Small intestine (tissue), 7 donors: ENCODE measurements at regions not wholly inside any gene's neighbourhood (a gene's known extent, or its start where the extent isn't known, plus 50 kb on each side); places are given as distances from the start of the nearest gene placed in this dataset.

Source experiments
- DNase-seq, 2 donors: peaks; one replicate each; pipeline versions ENCODE4 v3.0.0 to v3.0.0-alpha.2; 2013
- FAIRE-seq: peaks from 2 replicates; lab custom pipeline; 2012; peaks lifted over from hg19 to GRCh38; lab: Jason Lieb, UNC
- H3K27ac ChIP-seq, 3 donors: one replicate each; pipeline ENCODE4 v1.5.1; 2013; ENCODE audit warnings: low read length in 2 of 3, mild to moderate bottlenecking in 2 of 3, control low read depth in 1 of 3, inconsistent platforms in 1 of 3, low read depth in 1 of 3, moderate library complexity in 1 of 3
- H3K27me3 ChIP-seq, 3 donors: one replicate each; pipeline ENCODE4 v1.6.1; 2013; ENCODE audit warnings: low read length in 3 of 3, inconsistent platforms in 1 of 3; ENCODE audit not compliant: control insufficient read depth in 3 of 3, insufficient read depth in 3 of 3
- H3K36me3 ChIP-seq, 3 donors: one replicate each; pipeline ENCODE4 v1.6.1; 2013; ENCODE audit warnings: low read length in 3 of 3, inconsistent platforms in 1 of 3, low read depth in 1 of 3, mild to moderate bottlenecking in 1 of 3, moderate library complexity in 1 of 3; ENCODE audit not compliant: control insufficient read depth in 3 of 3, insufficient read depth in 2 of 3
- H3K4me1 ChIP-seq, 3 donors: one replicate each; pipeline ENCODE4 v1.6.1; 2013; ENCODE audit warnings: low read length in 2 of 3, inconsistent platforms in 1 of 3, low read depth in 1 of 3, mild to moderate bottlenecking in 1 of 3, moderate library complexity in 1 of 3; ENCODE audit not compliant: control insufficient read depth in 3 of 3, insufficient read depth in 2 of 3
- H3K4me3 ChIP-seq, 3 donors: one replicate each; pipeline ENCODE4 v1.5.1; 2013; ENCODE audit warnings: low read length in 3 of 3, control low read depth in 1 of 3, inconsistent platforms in 1 of 3, low read depth in 1 of 3, mild to moderate bottlenecking in 1 of 3, moderate library complexity in 1 of 3
- H3K9me3 ChIP-seq, 2 donors: one replicate each; pipeline ENCODE4 v1.6.1; 2013; ENCODE audit warnings: low read depth in 1 of 2, low read length in 1 of 2; ENCODE audit not compliant: control insufficient read depth in 2 of 2, insufficient read depth in 1 of 2
- WGBS, 3 donors: extraction: QIAGEN DNeasy Blood & Tissue Kit; methylation state at CpG; one replicate each; pipeline ENCODE4 v1.1.7; 2013; 5-methylcytosine and 5-hydroxymethylcytosine counted together
- donor health status: healthy with polysubstance abuse.
- donor health status: control.
- donor health status: control.
- donor health status: Bipolar disorder and iron deficiency.
- donor health status: healthy.

GRCh38 chr10:29828440-29828894 lies 193.7 kb upstream of the SVIL start:
- DNase-seq (no peak), FAIRE-seq (no peak)
- no peaks in the 10 kb centered on the region for H3K36me3 ChIP-seq
- no peaks in the 10 kb centered on the region for H3K27me3 ChIP-seq
- H3K9me3 ChIP-seq: peaks cover 0 to 18% of the 10 kb centered on the region in 2 donors
- no peak overlapping the region for H3K4me3 ChIP-seq
- 83 to 87% (median 84%) methylated on average over 4 of the region's 4 CpGs for WGBS, 3 donors
- H3K27ac ChIP-seq: no peak overlapping the region
- H3K4me1 ChIP-seq: no peaks in the 10 kb centered on the region

GRCh38 chr10:29827512-29827911 lies 192.7 kb upstream of the SVIL start:
- no peak overlapping the region for H3K4me3 ChIP-seq
- FAIRE-seq (no peak), DNase-seq (no peak)
- no peak overlapping the region for H3K27ac ChIP-seq
- H3K4me1 ChIP-seq: no peaks in the 10 kb centered on the region
- no peaks in the 10 kb centered on the region for H3K36me3 ChIP-seq
- H3K9me3 ChIP-seq: peaks cover 0 to 18% of the 10 kb centered on the region in 2 donors
- no peaks in the 10 kb centered on the region for H3K27me3 ChIP-seq
- WGBS, 3 donors: 91 to 96% (median 93%) methylated on average over 7 of the region's 7 CpGs

GRCh38 chr10:29826801-29827450 lies 192.2 kb upstream of the SVIL start:
- H3K4me3 ChIP-seq: no peak overlapping the region
- no peaks in the 10 kb centered on the region for H3K36me3 ChIP-seq
- peaks cover 0 to 18% of the 10 kb centered on the region in 2 donors for H3K9me3 ChIP-seq
- H3K27ac ChIP-seq: no peak overlapping the region
- no peaks in the 10 kb centered on the region for H3K27me3 ChIP-seq
- FAIRE-seq (no peak), DNase-seq (no peak)
- 66 to 76% (median 73%) methylated on average over 5 of the region's 5 CpGs for WGBS, 3 donors
- no peaks in the 10 kb centered on the region for H3K4me1 ChIP-seq

GRCh38 chr10:29826221-29826620 lies 191.4 kb upstream of the SVIL start:
- Histone ChIP-seq H3K27me3 (no peaks in the 10 kb centered on the region), H3K9me3 (peaks cover 0 to 18% of the 10 kb centered on the region in 2 donors), H3K4me3 (no peak overlapping the region), H3K27ac (no peak overlapping the region), H3K36me3 (no peaks in the 10 kb centered on the region), H3K4me1 (no peaks in the 10 kb centered on the region)
- WGBS, 3 donors: 83 to 93% (median 92%) methylated on average over 5 of the region's 5 CpGs
- no peak for DNase-seq
- FAIRE-seq: no peak

- no peaks in the 10 kb centered on the region for H3K36me3 ChIP-seq
- FAIRE-seq: no peak
- H3K4me3 ChIP-seq: no peak overlapping the region
- H3K9me3 ChIP-seq: no peaks in the 10 kb centered on the region
- H3K27ac ChIP-seq: no peak overlapping the region
- no peak for DNase-seq
- 79 to 86% (median 86%) methylated on average over 7 of the region's 7 CpGs for WGBS, 3 donors
- no peaks in the 10 kb centered on the region for H3K27me3 ChIP-seq
- H3K4me1 ChIP-seq: no peaks in the 10 kb centered on the region
Observed at GRCh38 chr10:29823553-29824080, 188.8 kb upstream of the SVIL start.

- H3K27ac ChIP-seq: no peak overlapping the region
- H3K4me1 ChIP-seq: no peaks in the 10 kb centered on the region
- DNase-seq (no peak), FAIRE-seq (no peak)
- WGBS, 3 donors: 82 to 88% (median 88%) methylated on average over 13 to 14 of the region's 14 CpGs
- H3K9me3 ChIP-seq: no peaks in the 10 kb centered on the region
- no peaks in the 10 kb centered on the region for H3K27me3 ChIP-seq
- H3K36me3 ChIP-seq: no peaks in the 10 kb centered on the region
- no peak overlapping the region for H3K4me3 ChIP-seq
Observed at GRCh38 chr10:29820890-29821461, 186.2 kb upstream of the SVIL start.

- WGBS, 3 donors: 85 to 87% (median 87%) methylated on average over 14 of the region's 14 CpGs
- no peaks in the 10 kb centered on the region for H3K36me3 ChIP-seq
- H3K4me1 ChIP-seq: no peaks in the 10 kb centered on the region
- DNase-seq (no peak), FAIRE-seq (no peak)
- no peak overlapping the region for H3K27ac ChIP-seq
- H3K9me3 ChIP-seq: no peaks in the 10 kb centered on the region
- no peak overlapping the region for H3K4me3 ChIP-seq
- H3K27me3 ChIP-seq: no peaks in the 10 kb centered on the region
Observed at GRCh38 chr10:29816801-29817558, 182.2 kb upstream of the SVIL start.

GRCh38 chr10:29815572-29815971 lies 180.8 kb upstream of the SVIL start:
- Histone ChIP-seq H3K27ac (no peak overlapping the region), H3K4me1 (no peaks in the 10 kb centered on the region), H3K4me3 (no peak overlapping the region), H3K27me3 (no peaks in the 10 kb centered on the region), H3K9me3 (no peaks in the 10 kb centered on the region), H3K36me3 (no peaks in the 10 kb centered on the region)
- DNase-seq: no peak
- FAIRE-seq: no peak
- WGBS, 3 donors: 79 to 89% (median 85%) methylated on average over 2 of the region's 2 CpGs
